H9 (cell line): ENCODE measurements at regions not wholly inside any gene's neighbourhood (a gene's known extent, or its start where the extent isn't known, plus 50 kb on each side); places are given as distances from the start of the nearest gene placed in this dataset.

Experiments used
- DNase-seq: peaks from one replicate; pipeline ENCODE4 v3.0.0-alpha.2; 2017
- H2AFZ ChIP-seq: one replicate; pipeline ENCODE4 v1.6.1; 2013; ENCODE audit warnings: mild to moderate bottlenecking, low read length, control low read depth, moderate library complexity
- H2AK5ac ChIP-seq: 2 replicates; pipeline ENCODE4 v1.6.1; 2013; ENCODE audit warnings: low read length, control low read depth, mixed read lengths; ENCODE audit not compliant: insufficient read length
- H2BK120ac ChIP-seq: one replicate; pipeline ENCODE4 v1.6.1; 2013; ENCODE audit warnings: low read depth, mild to moderate bottlenecking, low read length, control low read depth, inconsistent platforms; ENCODE audit not compliant: poor library complexity, severe bottlenecking
- H2BK12ac ChIP-seq: 2 replicates; pipeline ENCODE4 v1.6.1; 2013; ENCODE audit warnings: low read length, control low read depth, mixed read lengths, low read depth; ENCODE audit not compliant: insufficient read length
- H2BK15ac ChIP-seq: 2 replicates; pipeline ENCODE4 v1.6.1; 2013; ENCODE audit warnings: low read depth, low read length, control low read depth
- H2BK20ac ChIP-seq: one replicate; pipeline ENCODE4 v1.6.1; 2013; ENCODE audit warnings: low read depth, mild to moderate bottlenecking, low read length, control low read depth, inconsistent platforms; ENCODE audit not compliant: poor library complexity, severe bottlenecking
- H2BK5ac ChIP-seq: 2 replicates; pipeline ENCODE4 v1.6.1; 2013; ENCODE audit warnings: low read length, control low read depth, mixed read lengths; ENCODE audit not compliant: insufficient read length
- H3K14ac ChIP-seq: 2 replicates; pipeline ENCODE4 v1.6.1; 2013; ENCODE audit warnings: low read length, control low read depth; ENCODE audit not compliant: insufficient read depth
- H3K18ac ChIP-seq: 2 replicates; pipeline ENCODE4 v1.6.1; 2013; ENCODE audit warnings: low read depth, mild to moderate bottlenecking, mixed read lengths, low read length, control low read depth; ENCODE audit not compliant: insufficient read length
- H3K23ac ChIP-seq: 2 replicates; pipeline ENCODE4 v1.6.1; 2013; ENCODE audit warnings: low read length, control low read depth, mixed read lengths, low read depth; ENCODE audit not compliant: insufficient read length
- H3K23me2 ChIP-seq: 2 replicates; pipeline ENCODE4 v1.6.1; 2013; ENCODE audit warnings: low read depth, mild to moderate bottlenecking, mixed read lengths, low read length, control low read depth; ENCODE audit not compliant: insufficient read length, poor library complexity, severe bottlenecking
- H3K27ac ChIP-seq: 2 replicates; pipeline ENCODE4 v1.5.1; 2013; ENCODE audit warnings: low read length, control low read depth, mixed read lengths, low read depth; ENCODE audit not compliant: insufficient read length
- H3K27me3 ChIP-seq: 2 replicates; pipeline ENCODE4 v1.6.1; 2013; ENCODE audit warnings: low read length, control low read depth, inconsistent platforms; ENCODE audit not compliant: insufficient read depth
- H3K4ac ChIP-seq: 2 replicates; pipeline ENCODE4 v1.6.1; 2013; ENCODE audit warnings: low read depth, mild to moderate bottlenecking, control low read depth, inconsistent platforms, low read length, moderate library complexity
- H3K4me1 ChIP-seq: 2 replicates; pipeline ENCODE4 v1.6.1; 2013; ENCODE audit warnings: low read length, control low read depth, inconsistent platforms; ENCODE audit not compliant: insufficient read depth
- H3K4me2 ChIP-seq: 2 replicates; pipeline ENCODE4 v1.6.1; 2013; ENCODE audit warnings: low read length, control low read depth, mixed read lengths; ENCODE audit not compliant: insufficient read length, insufficient read depth
- H3K56ac ChIP-seq: 2 replicates; pipeline ENCODE4 v1.6.1; 2013; ENCODE audit warnings: low read depth, mild to moderate bottlenecking, mixed read lengths, low read length, control low read depth; ENCODE audit not compliant: insufficient read length
- H3K79me1 ChIP-seq: 2 replicates; pipeline ENCODE4 v1.6.1; 2013; ENCODE audit warnings: low read depth, mild to moderate bottlenecking, moderate library complexity, low read length, control low read depth, inconsistent platforms; ENCODE audit not compliant: insufficient read depth, poor library complexity, severe bottlenecking
- H3K79me2 ChIP-seq: 2 replicates; pipeline ENCODE4 v1.6.1; 2013; ENCODE audit warnings: low read length, control low read depth, inconsistent platforms; ENCODE audit not compliant: insufficient read depth
- H3K9ac ChIP-seq: 2 replicates; pipeline ENCODE4 v1.6.1; 2013; ENCODE audit warnings: low read length, control low read depth, mixed read lengths; ENCODE audit not compliant: insufficient read length; ENCODE audit errors: extremely low read depth
- H3K9me3 ChIP-seq: one replicate; pipeline ENCODE4 v1.6.1; 2013; ENCODE audit warnings: low read depth, low read length, inconsistent platforms; ENCODE audit not compliant: control insufficient read depth
- H3T11ph ChIP-seq: one replicate; pipeline ENCODE4 v1.6.1; 2013; ENCODE audit warnings: mild to moderate bottlenecking, low read length, control low read depth, inconsistent platforms
- H4K20me1 ChIP-seq: one replicate; pipeline ENCODE4 v1.6.1; 2013; ENCODE audit not compliant: control insufficient read depth, insufficient read length, insufficient read depth
- H4K5ac ChIP-seq: 2 replicates; pipeline ENCODE4 v1.6.1; 2013; ENCODE audit warnings: low read depth, mild to moderate bottlenecking, mixed read lengths, low read length, control low read depth; ENCODE audit not compliant: insufficient read length
- H4K8ac ChIP-seq: replicated peaks from 2 replicates; pipeline ENCODE4 v1.6.1; 2013; ENCODE audit warnings: low read length, control low read depth, mixed read lengths, low read depth; ENCODE audit not compliant: insufficient read length
- H4K91ac ChIP-seq: 2 replicates; pipeline ENCODE4 v1.6.1; 2013; ENCODE audit warnings: low read depth, mild to moderate bottlenecking, moderate library complexity, mixed read lengths, low read length, control low read depth; ENCODE audit not compliant: insufficient read length
- H3K27ac Mint-ChIP-seq, 3 experiments: 2 replicates in 2 of 3; 3 replicates in 1 of 3; pipeline ENCODE4 v1.8.0; 2020 to 2021; ENCODE audit warnings: mixed read lengths in 3 of 3, mild to moderate bottlenecking in 1 of 3, moderate library complexity in 1 of 3
- H3K27me3 Mint-ChIP-seq: 2 replicates; pipeline ENCODE4 v1.8.0; 2021; ENCODE audit warnings: low read depth, mild to moderate bottlenecking, moderate library complexity, mixed read lengths
- H3K36me3 Mint-ChIP-seq, 3 experiments: 2 replicates in 2 of 3; 3 replicates in 1 of 3; pipeline ENCODE4 v1.8.0; 2020 to 2021; ENCODE audit warnings: low read depth in 3 of 3, mixed read lengths in 3 of 3; ENCODE audit not compliant: insufficient read depth in 1 of 3
- H3K4me1 Mint-ChIP-seq, 2 experiments: 2 replicates each; pipeline ENCODE4 v1.8.0; 2020; ENCODE audit warnings: mixed read lengths in 2 of 2
- H3K4me3 Mint-ChIP-seq, 2 experiments: 2 replicates in 1 of 2; 3 replicates in 1 of 2; pipeline ENCODE4 v1.8.0; 2020 to 2021; ENCODE audit warnings: mild to moderate bottlenecking in 2 of 2, mixed read lengths in 2 of 2, moderate library complexity in 1 of 2
- H3K9me3 Mint-ChIP-seq, 2 experiments: 2 replicates in 1 of 2; 3 replicates in 1 of 2; pipeline ENCODE4 v1.8.0; 2020; ENCODE audit warnings: mild to moderate bottlenecking in 2 of 2, mixed read lengths in 2 of 2, moderate library complexity in 1 of 2
- CTCF ChIP-seq: fragments of 200-600 bp; sonication (generic); conservative IDR thresholded peaks from 3 replicates; pipeline ENCODE4 v1.8.0; 2021; ENCODE audit warnings: antibody characterized with exemption, mild to moderate bottlenecking
- WGBS: extraction: QIAGEN DNeasy Blood & Tissue Kit; methylation state at CpG from one replicate; pipeline ENCODE4 v1.1.7; 2013; ENCODE audit warnings: missing lambda C conversion rate, low lambda C conversion rate, mixed read lengths; ENCODE audit not compliant: insufficient read length; ENCODE audit errors: extremely low coverage; 5-methylcytosine and 5-hydroxymethylcytosine counted together

- H3K27me3 Mint-ChIP-seq: no peaks in the 10 kb centered on the region; the same call in 1 of the 2 replicates
- H4K5ac ChIP-seq: no peak overlapping the region
- no peaks in the 10 kb centered on the region for H4K20me1 ChIP-seq
- no peak overlapping the region for H3K4me3 Mint-ChIP-seq
- peaks cover 4% of the 10 kb centered on the region in 3 experiments; a peak in 4 of 7 replicates for H3K36me3 Mint-ChIP-seq
- no peak overlapping the region for H3K9ac ChIP-seq
- no CpG with 5 or more reads among the region's 22 CpGs for WGBS
- H3K23ac ChIP-seq: no peak overlapping the region
- no peak overlapping the region for H3K56ac ChIP-seq
- H3K14ac ChIP-seq: no peak overlapping the region
- peaks cover 47 to 65% of the 10 kb centered on the region in 2 experiments for H3K9me3 Mint-ChIP-seq
- H2BK5ac ChIP-seq: no peak overlapping the region
- H2AK5ac ChIP-seq: no peak overlapping the region
- H3K79me1 ChIP-seq: no peaks in the 10 kb centered on the region
- TF ChIP-seq CTCF: no peak
- H3K27me3 ChIP-seq: no peaks in the 10 kb centered on the region
- no peak overlapping the region for H3K4me2 ChIP-seq
- no peaks in the 10 kb centered on the region for H3K4me1 Mint-ChIP-seq
- H2AFZ ChIP-seq: no peak overlapping the region
- no peak overlapping the region for H2BK15ac ChIP-seq
- H3K4ac ChIP-seq: no peak overlapping the region
- H2BK12ac ChIP-seq: no peak overlapping the region
- no peak overlapping the region for H3K27ac Mint-ChIP-seq
- no peaks in the 10 kb centered on the region for H3K23me2 ChIP-seq
- no peak overlapping the region for H2BK120ac ChIP-seq
- no peak overlapping the region for H2BK20ac ChIP-seq
- H4K91ac ChIP-seq: no peak overlapping the region
- H3K4me1 ChIP-seq: no peaks in the 10 kb centered on the region
- no peak overlapping the region for H3K18ac ChIP-seq
- H3T11ph ChIP-seq: no peak overlapping the region
- DNase-seq: no peak
- H3K27ac ChIP-seq: no peak overlapping the region
- H3K9me3 ChIP-seq: no peaks in the 10 kb centered on the region
- H3K79me2 ChIP-seq: no peaks in the 10 kb centered on the region
- no peak overlapping the region for H4K8ac ChIP-seq
These were observed 308.9 kb downstream of the GLUD2 start for GRCh38 chrX:121356139-121356849.
